ENCODE measurements at regions not wholly inside any gene's neighbourhood (a gene's known extent, or its start where the extent isn't known, plus 50 kb on each side); places are given as distances from the start of the nearest gene placed in this dataset.

- H3K4me3 ChIP-seq: no peak overlapping the region
- no peaks in the 10 kb centered on the region for H3K36me3 ChIP-seq (ENCODE audit: low read depth)
- TF ChIP-seq, protein P1, sequence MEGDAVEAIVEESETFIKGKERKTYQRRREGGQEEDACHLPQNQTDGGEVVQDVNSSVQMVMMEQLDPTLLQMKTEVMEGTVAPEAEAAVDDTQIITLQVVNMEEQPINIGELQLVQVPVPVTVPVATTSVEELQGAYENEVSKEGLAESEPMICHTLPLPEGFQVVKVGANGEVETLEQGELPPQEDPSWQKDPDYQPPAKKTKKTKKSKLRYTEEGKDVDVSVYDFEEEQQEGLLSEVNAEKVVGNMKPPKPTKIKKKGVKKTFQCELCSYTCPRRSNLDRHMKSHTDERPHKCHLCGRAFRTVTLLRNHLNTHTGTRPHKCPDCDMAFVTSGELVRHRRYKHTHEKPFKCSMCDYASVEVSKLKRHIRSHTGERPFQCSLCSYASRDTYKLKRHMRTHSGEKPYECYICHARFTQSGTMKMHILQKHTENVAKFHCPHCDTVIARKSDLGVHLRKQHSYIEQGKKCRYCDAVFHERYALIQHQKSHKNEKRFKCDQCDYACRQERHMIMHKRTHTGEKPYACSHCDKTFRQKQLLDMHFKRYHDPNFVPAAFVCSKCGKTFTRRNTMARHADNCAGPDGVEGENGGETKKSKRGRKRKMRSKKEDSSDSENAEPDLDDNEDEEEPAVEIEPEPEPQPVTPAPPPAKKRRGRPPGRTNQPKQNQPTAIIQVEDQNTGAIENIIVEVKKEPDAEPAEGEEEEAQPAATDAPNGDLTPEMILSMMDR (IDR thresholded peaks at IDR 0.05): no peak
- DNase-seq: no peak
- ATAC-seq: no peak
- H3K9me3 ChIP-seq: peaks cover 33% of the 10 kb centered on the region
- H3K4me1 ChIP-seq (ENCODE audit: low read depth): no peaks in the 10 kb centered on the region
- intact Hi-C loops (cut with DNase I, micrococcal nuclease): no loop called here
Measured at GRCh38 chr13:62444805-62445204, 1029.2 kb upstream of the PCDH20 start.

GRCh38 chr13:62434081-62434480 is 1018.4 kb upstream of the PCDH20 start:
- TF ChIP-seq, protein P1 (IDR thresholded peaks at IDR 0.05): no peak
- peaks cover 7% of the 10 kb centered on the region for H3K9me3 ChIP-seq
- DNase-seq (no peak), ATAC-seq (no peak)
- H3K4me1 ChIP-seq (ENCODE audit: low read depth): no peaks in the 10 kb centered on the region
- intact Hi-C loops (cut with DNase I, micrococcal nuclease): no loop called here
- H3K4me3 ChIP-seq: no peak overlapping the region
- no peaks in the 10 kb centered on the region for H3K36me3 ChIP-seq (ENCODE audit: low read depth)

DNA sequence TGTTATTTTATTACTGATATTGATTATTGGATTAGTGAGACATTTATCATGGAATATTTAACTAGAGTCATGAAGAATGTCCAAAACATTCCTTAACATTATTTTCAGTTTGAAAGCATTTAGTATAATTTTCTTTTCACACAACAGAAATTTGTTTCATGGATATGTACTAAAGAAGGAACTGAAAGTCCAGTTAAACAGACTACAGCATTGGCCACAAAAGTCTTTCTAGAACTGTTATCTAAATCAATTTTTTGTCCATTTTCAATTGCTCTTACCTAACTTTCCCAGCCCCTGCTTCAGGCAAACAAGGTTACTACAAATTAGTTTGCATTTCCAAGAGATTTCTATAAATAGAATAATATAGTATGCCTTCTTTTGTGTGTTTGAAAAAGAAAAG is 1018.0 kb upstream of the PCDH20 start:
- H3K36me3 ChIP-seq (ENCODE audit: low read depth): no peaks in the 10 kb centered on the region
- intact Hi-C loops (cut with DNase I, micrococcal nuclease): no loop called here
- TF ChIP-seq, protein P1 (IDR thresholded peaks at IDR 0.05): no peak
- no peak overlapping the region for H3K4me3 ChIP-seq
- peaks cover 8% of the 10 kb centered on the region for H3K9me3 ChIP-seq
- ATAC-seq (no peak), DNase-seq (no peak)
- no peaks in the 10 kb centered on the region for H3K4me1 ChIP-seq (ENCODE audit: low read depth)

- ATAC-seq: no peak
- Histone ChIP-seq H3K4me3 (no peak overlapping the region), H3K4me1 (ENCODE audit: low read depth) (no peaks in the 10 kb centered on the region), H3K36me3 (ENCODE audit: low read depth) (no peaks in the 10 kb centered on the region), H3K9me3 (peaks cover 8% of the 10 kb centered on the region)
- no peak for DNase-seq
- intact Hi-C loops (cut with DNase I, micrococcal nuclease): no loop called here
- TF ChIP-seq, protein P1 (IDR thresholded peaks at IDR 0.05): no peak
Measured at GRCh38 chr13:62432906-62433305, 1017.3 kb upstream of the PCDH20 start.

GRCh38 chr13:62432295-62432694 is 1016.6 kb upstream of the PCDH20 start:
- ATAC-seq (no peak), DNase-seq (no peak)
- Histone ChIP-seq H3K36me3 (ENCODE audit: low read depth) (no peaks in the 10 kb centered on the region), H3K4me3 (no peak overlapping the region), H3K4me1 (ENCODE audit: low read depth) (no peaks in the 10 kb centered on the region), H3K9me3 (peaks cover 11% of the 10 kb centered on the region)
- intact Hi-C loops (cut with DNase I, micrococcal nuclease): no loop called here
- TF ChIP-seq, protein P1 (IDR thresholded peaks at IDR 0.05): no peak

DNA sequence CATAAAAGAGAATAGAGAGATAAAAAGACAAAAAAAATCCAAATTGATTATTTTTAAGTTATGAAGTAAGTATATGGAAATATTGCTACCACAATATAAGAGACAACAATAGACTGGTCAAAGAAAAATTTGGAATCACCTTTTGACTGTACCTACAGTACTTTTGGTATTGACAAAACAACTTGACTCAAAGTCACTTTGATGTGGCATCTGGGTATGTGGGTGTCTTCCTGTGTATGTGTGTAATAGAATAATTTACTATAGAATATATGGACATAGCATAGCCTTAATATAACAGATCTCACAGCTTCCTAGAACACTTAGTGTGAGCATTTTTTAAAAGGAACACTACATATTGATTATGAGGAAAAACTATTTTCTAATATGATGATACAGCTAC is 1016.2 kb upstream of the PCDH20 start:
- TF ChIP-seq, protein P1 (IDR thresholded peaks at IDR 0.05): no peak
- intact Hi-C loops (cut with DNase I, micrococcal nuclease): no loop called here
- DNase-seq (no peak), ATAC-seq (no peak)
- no peaks in the 10 kb centered on the region for H3K36me3 ChIP-seq (ENCODE audit: low read depth)
- peaks cover 11% of the 10 kb centered on the region for H3K9me3 ChIP-seq
- H3K4me3 ChIP-seq: no peak overlapping the region
- no peaks in the 10 kb centered on the region for H3K4me1 ChIP-seq (ENCODE audit: low read depth)

All from mucosa of descending colon (tissue), 3 donors.